ENCODE measurements at regions not wholly inside any gene's neighbourhood (a gene's known extent, or its start where the extent isn't known, plus 50 kb on each side); places are given as distances from the start of the nearest gene placed in this dataset.

DNA sequence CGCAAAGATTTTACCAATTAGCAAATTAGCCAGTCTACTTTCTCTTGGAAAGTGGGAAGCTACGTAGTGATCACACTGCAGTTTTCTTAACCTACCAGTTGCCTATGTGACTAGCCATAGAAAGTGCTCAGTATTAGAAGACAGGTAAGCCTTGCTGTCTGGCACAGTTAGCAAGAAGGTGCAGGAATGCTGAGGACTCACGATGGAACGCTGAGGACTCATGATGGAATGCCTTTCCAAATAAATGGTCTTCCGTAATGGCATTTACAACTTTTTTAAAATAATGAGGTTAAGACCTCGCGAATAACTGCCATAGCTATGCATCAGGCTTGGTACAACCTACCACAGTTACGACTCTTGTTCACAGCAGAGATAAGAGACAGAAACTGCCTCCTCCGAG lies 1645.6 kb upstream of the MIR17HG start (continued):
- TF ChIP-seq, protein P1, sequence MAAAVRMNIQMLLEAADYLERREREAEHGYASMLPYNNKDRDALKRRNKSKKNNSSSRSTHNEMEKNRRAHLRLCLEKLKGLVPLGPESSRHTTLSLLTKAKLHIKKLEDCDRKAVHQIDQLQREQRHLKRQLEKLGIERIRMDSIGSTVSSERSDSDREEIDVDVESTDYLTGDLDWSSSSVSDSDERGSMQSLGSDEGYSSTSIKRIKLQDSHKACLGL (CRISPR knock-in tag; IDR thresholded peaks at IDR 0.05; ENCODE audit: borderline replicate concordance, poor library complexity, severe bottlenecking) = no peak
- TF ChIP-seq, protein P2, sequence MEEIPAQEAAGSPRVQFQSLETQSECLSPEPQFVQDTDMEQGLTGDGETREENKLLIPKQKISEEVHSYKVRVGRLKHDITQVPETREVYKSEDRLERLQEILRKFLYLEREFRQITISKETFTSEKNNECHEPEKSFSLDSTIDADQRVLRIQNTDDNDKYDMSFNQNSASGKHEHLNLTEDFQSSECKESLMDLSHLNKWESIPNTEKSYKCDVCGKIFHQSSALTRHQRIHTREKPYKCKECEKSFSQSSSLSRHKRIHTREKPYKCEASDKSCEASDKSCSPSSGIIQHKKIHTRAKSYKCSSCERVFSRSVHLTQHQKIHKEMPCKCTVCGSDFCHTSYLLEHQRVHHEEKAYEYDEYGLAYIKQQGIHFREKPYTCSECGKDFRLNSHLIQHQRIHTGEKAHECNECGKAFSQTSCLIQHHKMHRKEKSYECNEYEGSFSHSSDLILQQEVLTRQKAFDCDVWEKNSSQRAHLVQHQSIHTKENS (CRISPR knock-in tag; IDR thresholded peaks at IDR 0.05) = no peak
- TF ChIP-seq KLF6 (CRISPR knock-in tag; IDR thresholded peaks at IDR 0.05; ENCODE audit: borderline replicate concordance) (no peak), MTF1 (CRISPR knock-in tag; IDR thresholded peaks at IDR 0.05; ENCODE audit: borderline replicate concordance) (no peak)

GRCh38 chr13:89704040-89704439 lies 1643.4 kb upstream of the MIR17HG start:
- BruUV-seq (replicated peaks) = no TSS peak
- ATAC-seq = no peak
- Histone ChIP-seq H3K9me1 (ENCODE audit: control insufficient read depth, insufficient read depth, low read length) (no peaks in the 10 kb centered on the region), H3K9ac (ENCODE audit: insufficient read depth in 1 of 2, low read depth in 2 of 2, low read length in 2 of 2) (no peak overlapping the region), H3K4me2 (ENCODE audit: insufficient read depth, low read length) (no peak overlapping the region), H4K20me1 (replicated peaks; ENCODE audit: control insufficient read depth, insufficient read depth, low read length) (no peaks in the 10 kb centered on the region), H3K4me1 (replicated peaks in 1 of 2; ENCODE audit: control insufficient read depth in 2 of 2, insufficient read depth in 2 of 2, low read length in 2 of 2) (no peaks in the 10 kb centered on the region), H3K36me3 (ENCODE audit: control insufficient read depth, insufficient read depth, low read length) (no peaks in the 10 kb centered on the region), H3K27ac (ENCODE audit: extremely low read depth, low read depth, low read length) (no peak overlapping the region), H3K79me2 (ENCODE audit: control insufficient read depth, insufficient read depth, low read length) (no peaks in the 10 kb centered on the region), H3K9me3 (replicated peaks; ENCODE audit: control insufficient read depth, insufficient read depth, low read depth, low read length) (no peaks in the 10 kb centered on the region), H3K4me3 (no peak overlapping the region), H2AFZ (ENCODE audit: low read depth, low read length) (no peak overlapping the region), H3K27me3 (ENCODE audit: control insufficient read depth in 2 of 2, insufficient read depth in 2 of 2, low read length in 2 of 2) (no peaks in the 10 kb centered on the region)
- POLR2A ChIA-PET = no interaction called here
- CTCF ChIA-PET (ENCODE audit: low intra/inter-chr PET ratio) = no interaction called here
- no peak for DNase-seq (ENCODE audit: extremely low read depth in 1 of 4, low spot score in 3 of 4)
- FAIRE-seq = no peak
- no peak for TF ChIP-seq ZNF764 (CRISPR knock-in tag; IDR thresholded peaks at IDR 0.05; ENCODE audit: low read depth)
- no peak for TF ChIP-seq COPS2 (conservative IDR thresholded peaks at IDR 0.05)
- no peak for TF ChIP-seq EP300 (IDR thresholded peaks at IDR 0.05; ENCODE audit: low read length)
- no peak for TF ChIP-seq HMG20A (CRISPR knock-in tag; conservative IDR thresholded peaks at IDR 0.05)
- TF ChIP-seq PHF20 (IDR thresholded peaks at IDR 0.05; ENCODE audit: partially characterized antibody) = no peak
- no peak for TF ChIP-seq ZNF347 (CRISPR knock-in tag; IDR thresholded peaks at IDR 0.05; ENCODE audit: low read depth)
- TF ChIP-seq CBX1 (IDR thresholded peaks at IDR 0.05; ENCODE audit: low read depth) = no peak
- TF ChIP-seq RBFOX2 (IDR thresholded peaks at IDR 0.05; ENCODE audit: low read depth, low read length) = no peak
- TF ChIP-seq IFI16 (CRISPR knock-in tag; IDR thresholded peaks at IDR 0.05) = no peak
- TF ChIP-seq E2F1 (CRISPR knock-in tag; IDR thresholded peaks at IDR 0.05) = no peak
- TF ChIP-seq TAF15 (IDR thresholded peaks at IDR 0.05; ENCODE audit: low read depth, low read length) = no peak
- intact Hi-C loops (cut with micrococcal nuclease) = no loop called here
- in situ Hi-C loops (cut with MboI) = no loop called here

Measured in K562 (cell line).